H54 (cell line): ENCODE measurements at regions not wholly inside any gene's neighbourhood (a gene's known extent, or its start where the extent isn't known, plus 50 kb on each side); places are given as distances from the start of the nearest gene placed in this dataset.

ENCODE experiments used
- DNase-seq: peaks from one replicate; pipeline ENCODE4 v3.0.0; 2011; ENCODE audit warnings: low spot score, mixed read lengths; ENCODE audit not compliant: insufficient read length
- FAIRE-seq: peaks from 3 replicates; lab custom pipeline; 2011; peaks lifted over from hg19 to GRCh38; lab: Jason Lieb, UNC
- POLR2A ChIP-seq: IDR thresholded peaks from 2 replicates; pipeline ENCODE4 v1.6.1; 2011; ENCODE audit warnings: low read depth, mild to moderate bottlenecking, low read length

GRCh38 chr2:163419000-163419830 lies 316.6 kb downstream of the FIGN start:
- DNase-seq: no peak
- no peak for TF ChIP-seq POLR2A
- FAIRE-seq: peak; percentile 73

GRCh38 chr2:163417596-163418337 lies 318.0 kb downstream of the FIGN start:
- no peak for TF ChIP-seq POLR2A
- DNase-seq: no peak
- peak; percentile 60 for FAIRE-seq

- DNase-seq (no peak), FAIRE-seq (no peak)
- TF ChIP-seq POLR2A: no peak
Observed at GRCh38 chr2:163414121-163414520, 321.7 kb downstream of the FIGN start.

DNA sequence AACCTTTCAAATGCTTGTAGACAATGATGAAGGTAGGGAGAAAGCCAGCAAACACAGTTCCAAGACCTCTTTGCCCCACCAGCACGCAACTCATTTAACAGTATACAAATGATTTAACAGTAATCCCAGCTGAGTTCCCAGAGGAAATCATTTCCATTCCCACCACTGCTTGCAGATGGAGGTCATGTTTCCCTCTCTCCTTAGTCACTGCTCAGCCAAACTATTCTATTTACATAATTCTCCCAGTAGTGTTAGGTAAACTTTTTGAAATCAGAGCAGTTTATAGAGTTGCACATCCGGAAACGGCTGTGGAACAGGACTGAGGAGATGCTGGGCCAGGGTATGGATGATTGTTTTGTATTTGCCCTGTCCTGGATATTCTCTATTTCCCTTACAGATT lies 328.5 kb downstream of the FIGN start:
- FAIRE-seq: no peak
- no peak for TF ChIP-seq POLR2A
- DNase-seq: no peak

DNA sequence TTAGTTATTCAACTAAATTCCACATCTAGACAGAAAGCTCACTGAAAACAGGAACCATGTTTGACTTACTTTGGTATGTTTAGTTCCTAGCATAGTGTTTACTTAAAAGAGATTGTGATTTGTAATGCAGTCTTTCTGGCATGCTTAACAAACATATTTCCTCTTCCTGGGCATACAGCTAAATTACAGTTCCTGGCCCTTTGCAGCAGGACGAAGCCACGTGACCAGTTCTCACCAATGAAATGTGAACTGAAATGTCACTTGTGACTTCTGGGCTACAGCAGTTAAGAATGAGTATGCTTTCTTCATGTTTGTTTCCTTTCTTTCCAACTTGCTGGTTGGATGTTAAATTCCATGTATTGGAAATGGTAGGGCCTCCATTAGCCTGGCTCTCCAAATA lies 330.5 kb downstream of the FIGN start:
- no peak for TF ChIP-seq POLR2A
- DNase-seq (no peak), FAIRE-seq (no peak)

DNA sequence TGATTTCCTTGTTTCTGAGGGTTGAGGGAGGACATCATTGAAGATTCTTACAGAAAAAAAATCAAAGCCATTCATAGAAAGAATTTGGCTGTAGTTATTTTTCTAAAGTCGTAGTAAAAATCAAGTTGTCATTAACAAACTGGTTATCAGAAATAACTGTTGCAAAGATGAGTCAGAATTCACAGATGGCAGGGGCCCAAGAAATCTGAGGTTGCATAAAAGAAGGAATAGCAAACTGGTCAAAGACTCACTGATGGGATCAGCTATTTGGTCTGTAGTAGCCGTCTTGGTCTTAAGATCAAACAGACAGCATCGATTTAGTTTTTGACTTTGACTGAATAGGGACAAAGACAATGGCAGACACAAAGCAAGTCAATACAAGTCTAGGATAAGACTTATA lies 334.3 kb downstream of the FIGN start:
- TF ChIP-seq POLR2A: no peak
- no peak for DNase-seq

DNA sequence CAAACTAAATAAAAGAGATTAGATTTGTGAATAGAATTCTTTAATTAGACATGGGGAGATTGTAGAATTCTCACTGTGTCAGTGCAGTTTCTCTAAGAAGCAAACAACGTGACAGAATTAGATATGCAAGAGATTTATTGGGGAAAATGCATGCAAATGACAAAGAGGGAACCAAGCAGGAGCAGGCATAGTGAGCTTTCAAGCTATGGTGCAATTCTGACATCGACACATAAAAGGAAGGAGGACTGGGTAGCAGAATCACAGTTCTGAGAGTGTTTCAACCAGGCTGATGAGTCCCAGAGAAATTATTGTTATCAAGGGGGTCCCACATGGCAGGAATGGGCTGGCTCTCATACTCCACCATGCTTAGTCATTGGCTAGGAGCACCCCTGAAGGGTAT lies 338.4 kb downstream of the FIGN start:
- no peak for TF ChIP-seq POLR2A
- FAIRE-seq: peak; percentile 48
- no peak for DNase-seq

More for the DNA sequence above, 334.3 kb downstream of the FIGN start:
- FAIRE-seq: peak; percentile 92

- FAIRE-seq: no peak
- no peak for TF ChIP-seq POLR2A
Observed at GRCh38 chr2:163395602-163396001, 340.2 kb downstream of the FIGN start.

DNA sequence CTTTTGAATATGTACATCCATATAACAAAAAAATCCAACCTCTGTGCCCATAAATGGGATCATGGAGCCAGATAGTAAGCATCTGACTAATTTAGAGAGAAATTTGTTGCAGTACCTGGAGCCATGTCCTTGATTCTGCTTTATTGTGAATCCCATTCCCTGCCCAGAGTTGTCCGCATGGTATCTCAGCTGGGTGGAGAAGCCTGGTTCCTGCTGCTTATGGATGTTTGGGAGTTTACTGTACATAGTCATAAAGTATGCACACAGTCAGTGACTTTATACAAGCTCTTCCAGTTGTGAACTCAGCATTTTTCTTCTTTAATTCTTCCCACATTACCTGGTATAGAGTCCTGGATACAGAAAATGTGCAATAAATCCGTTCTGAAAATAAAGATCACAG lies 346.0 kb downstream of the FIGN start:
- no peak for FAIRE-seq

More at GRCh38 chr2:163395602-163396001, 340.2 kb downstream of the FIGN start:
- DNase-seq: no peak

DNA sequence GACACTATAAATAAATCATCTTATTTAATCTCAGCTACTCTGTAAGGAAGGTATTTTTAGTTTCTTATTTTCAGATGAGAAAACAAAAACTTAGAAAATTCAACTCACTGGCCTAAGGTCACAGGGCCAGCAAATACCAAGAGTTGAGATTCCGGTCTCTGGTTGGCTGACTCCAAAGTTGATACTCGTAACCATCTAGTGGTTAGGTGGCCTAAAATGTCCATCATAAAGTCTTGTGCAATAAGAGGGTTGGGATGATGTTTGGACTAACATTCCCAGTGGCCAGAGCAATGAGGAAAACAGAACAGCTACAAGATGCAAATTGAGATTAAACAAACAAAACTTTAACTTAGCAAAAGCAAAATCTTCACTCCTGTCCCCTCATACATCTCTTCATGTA lies 360.3 kb downstream of the FIGN start:
- FAIRE-seq (no peak), DNase-seq (no peak)
- no peak for TF ChIP-seq POLR2A

More for the DNA sequence above, 346.0 kb downstream of the FIGN start:
- DNase-seq: no peak
- TF ChIP-seq POLR2A: no peak

DNA sequence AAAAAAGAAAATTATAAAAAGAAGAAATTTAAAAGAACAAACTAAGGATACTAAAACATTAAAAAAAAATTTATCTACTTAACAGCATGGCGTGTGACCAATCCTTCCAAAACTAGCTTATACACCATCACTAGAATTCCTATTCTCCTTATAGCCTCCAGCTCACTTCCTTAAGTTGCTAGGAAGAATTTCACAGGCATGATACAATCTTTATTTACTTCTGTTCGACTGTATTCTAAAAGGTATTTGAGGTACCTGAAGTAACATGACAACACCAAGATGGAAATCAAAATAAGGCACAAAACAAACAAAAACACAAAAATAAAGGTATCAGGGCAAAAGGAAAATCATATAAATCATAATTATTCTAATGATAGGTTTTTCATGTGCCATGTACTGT lies 360.7 kb downstream of the FIGN start:
- DNase-seq: no peak
- no peak for TF ChIP-seq POLR2A
- no peak for FAIRE-seq

GRCh38 chr2:163374282-163374681 lies 361.5 kb downstream of the FIGN start:
- no peak for FAIRE-seq
- no peak for TF ChIP-seq POLR2A
- DNase-seq: no peak

- TF ChIP-seq POLR2A: no peak
- no peak for DNase-seq
- no peak for FAIRE-seq
Observed at GRCh38 chr2:163373496-163373895, 362.3 kb downstream of the FIGN start.

- peak; percentile 55 for FAIRE-seq
- TF ChIP-seq POLR2A: no peak
- DNase-seq: no peak
Observed at GRCh38 chr2:163370169-163370886, 365.5 kb downstream of the FIGN start.

GRCh38 chr2:163369111-163369510 lies 366.7 kb downstream of the FIGN start:
- DNase-seq: no peak
- TF ChIP-seq POLR2A: no peak
- no peak for FAIRE-seq
